Activated naive CD4-positive, alpha-beta T cell treated with anti-CD3 and anti-CD28 coated beads for 36 hours (primary cell): ENCODE measurements at regions not wholly inside any gene's neighbourhood (a gene's known extent, or its start where the extent isn't known, plus 50 kb on each side); places are given as distances from the start of the nearest gene placed in this dataset.

Source experiments
- CTCF ChIA-PET: fragments of 350-600 bp; sonication (Branson Sonifier 250); formaldehyde crosslinking; loops from one replicate; lab custom pipeline; 2021; ENCODE audit warnings: antibody characterized with exemption; lab: Charles Lee
- DNase-seq: peaks from one replicate; pipeline ENCODE4 v3.0.0-alpha.2; 2020
- H3K27ac Mint-ChIP-seq: one replicate; pipeline ENCODE4 v1.8.0; 2021; ENCODE audit warnings: mild to moderate bottlenecking, mixed read lengths
- H3K27me3 Mint-ChIP-seq: one replicate; pipeline ENCODE4 v1.8.0; 2021; ENCODE audit warnings: low read depth, mixed read lengths
- H3K36me3 Mint-ChIP-seq: one replicate; pipeline ENCODE4 v1.8.0; 2021; ENCODE audit warnings: low read depth, mixed read lengths
- H3K4me1 Mint-ChIP-seq: one replicate; pipeline ENCODE4 v1.8.0; 2021; ENCODE audit warnings: low read depth, mixed read lengths
- H3K4me3 Mint-ChIP-seq: one replicate; pipeline ENCODE4 v1.8.0; 2021; ENCODE audit warnings: mild to moderate bottlenecking, moderate library complexity, mixed read lengths
- H3K9me3 Mint-ChIP-seq: one replicate; pipeline ENCODE4 v1.8.0; 2021; ENCODE audit warnings: mixed read lengths
- intact Hi-C: fragments of 100-400 bp; cut with micrococcal nuclease; formaldehyde crosslinking; loops from one replicate; pipeline ENCODE4 v1.15.1; 2023

DNA sequence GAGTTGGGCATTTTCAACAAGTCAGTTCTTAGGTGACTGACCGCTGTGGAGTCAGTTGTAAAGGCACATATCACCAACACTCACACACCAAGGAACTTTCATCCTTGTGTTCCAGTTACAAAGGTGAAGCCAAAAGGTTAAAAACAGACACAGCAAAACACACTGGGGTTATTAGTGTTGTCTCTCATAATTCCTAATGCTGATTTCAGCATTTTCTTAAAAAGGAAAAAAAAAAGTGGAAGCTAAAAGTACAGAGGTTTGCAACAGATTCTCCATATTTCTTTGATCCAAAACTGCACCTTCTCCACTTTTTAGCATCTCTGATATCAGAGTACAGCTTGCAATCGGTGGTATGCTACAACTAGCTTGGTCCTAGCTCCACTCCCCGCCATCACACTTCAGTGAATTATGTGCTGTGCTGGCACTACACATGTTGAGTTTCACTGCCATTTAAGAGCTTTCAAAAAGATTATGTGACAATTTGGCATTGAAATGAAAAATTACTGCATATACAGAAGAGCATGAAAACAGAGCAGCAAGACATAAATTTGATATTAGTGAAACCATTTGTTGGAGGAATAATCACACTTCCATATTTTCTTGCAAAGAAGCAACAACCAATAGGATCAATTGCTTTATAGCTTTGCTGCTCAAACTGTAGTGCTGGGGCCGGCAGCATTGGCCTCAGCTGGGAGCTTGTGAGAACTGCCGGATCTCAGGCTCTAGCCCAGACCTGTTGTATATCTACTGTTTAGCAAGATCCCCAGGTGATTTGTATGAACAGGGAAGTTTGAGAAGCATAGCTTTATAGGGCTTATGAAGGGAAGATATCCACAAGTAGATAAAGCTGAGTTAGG is 62.3 kb upstream of the DAPL1 start:
- no peak for DNase-seq
- Mint-ChIP-seq H3K9me3 (no peaks in the 10 kb centered on the region), H3K4me1 (no peaks in the 10 kb centered on the region), H3K4me3 (no peak overlapping the region), H3K27ac (no peak overlapping the region), H3K36me3 (no peaks in the 10 kb centered on the region), H3K27me3 (peaks cover 3% of the 10 kb centered on the region)
- CTCF ChIA-PET = interaction anchor here (1.9 kb wide), 1 partner anchor 21 kb away, joined by 7 read pairs; no protein-coding TSS in a partner anchor
- intact Hi-C loops = no loop called here

DNA sequence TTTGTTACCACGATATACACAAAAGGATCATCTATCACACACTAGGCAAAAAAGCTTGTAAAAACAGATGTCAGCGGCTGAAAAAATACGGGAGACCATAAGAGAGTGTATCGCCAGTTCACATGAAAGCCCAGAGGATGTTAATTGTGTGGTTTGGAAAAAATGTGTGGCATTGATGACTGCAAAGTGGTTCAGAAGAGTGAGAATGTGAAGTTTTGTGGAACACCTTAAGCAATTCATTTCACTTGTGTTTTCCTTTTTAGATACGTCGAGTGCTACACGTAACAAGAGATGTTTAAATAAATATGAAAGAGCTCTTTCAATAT is 61.7 kb upstream of the DAPL1 start:
- no peaks in the 10 kb centered on the region for H3K36me3 Mint-ChIP-seq
- no peaks in the 10 kb centered on the region for H3K4me1 Mint-ChIP-seq
- H3K27me3 Mint-ChIP-seq = peaks cover 3% of the 10 kb centered on the region
- CTCF ChIA-PET = interaction anchor here (0.6 to 1.9 kb wide), 2 partner anchors 20 to 132 kb away, joined by 5 to 7 read pairs; no protein-coding TSS in a partner anchor
- no peak overlapping the region for H3K27ac Mint-ChIP-seq
- intact Hi-C loops = no loop called here
- no peak overlapping the region for H3K4me3 Mint-ChIP-seq
- no peak for DNase-seq
- H3K9me3 Mint-ChIP-seq = no peaks in the 10 kb centered on the region

DNA sequence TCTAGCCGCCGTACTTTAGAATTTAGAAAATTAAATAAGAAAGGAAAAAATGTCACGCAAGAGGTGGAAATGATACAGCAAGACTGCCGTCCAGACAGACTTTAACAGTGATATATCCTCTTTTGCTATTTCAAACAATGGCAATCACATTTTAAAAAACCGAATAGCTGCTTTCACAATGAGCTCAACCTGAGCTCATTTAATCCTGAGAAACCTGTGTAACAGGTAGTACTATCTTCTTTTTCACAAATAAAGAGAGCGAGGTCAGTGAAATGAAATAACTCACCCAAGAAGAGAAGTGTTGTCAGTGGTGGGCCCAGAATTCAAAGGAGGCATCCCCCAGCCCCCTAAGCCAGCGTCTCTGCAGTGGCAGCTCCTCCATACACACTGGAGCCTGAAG is 60.7 kb upstream of the DAPL1 start:
- no peaks in the 10 kb centered on the region for H3K4me1 Mint-ChIP-seq
- H3K9me3 Mint-ChIP-seq = no peaks in the 10 kb centered on the region
- CTCF ChIA-PET = interaction anchor here (0.5 to 2.2 kb wide), 2 partner anchors 19 to 1463 kb away, joined by 3 to 8 read pairs; no protein-coding TSS in a partner anchor
- intact Hi-C loops = no loop called here
- no peaks in the 10 kb centered on the region for H3K36me3 Mint-ChIP-seq
- no peak overlapping the region for H3K27ac Mint-ChIP-seq
- H3K4me3 Mint-ChIP-seq = no peak overlapping the region
- peaks cover 3% of the 10 kb centered on the region for H3K27me3 Mint-ChIP-seq
- no peak for DNase-seq

DNA sequence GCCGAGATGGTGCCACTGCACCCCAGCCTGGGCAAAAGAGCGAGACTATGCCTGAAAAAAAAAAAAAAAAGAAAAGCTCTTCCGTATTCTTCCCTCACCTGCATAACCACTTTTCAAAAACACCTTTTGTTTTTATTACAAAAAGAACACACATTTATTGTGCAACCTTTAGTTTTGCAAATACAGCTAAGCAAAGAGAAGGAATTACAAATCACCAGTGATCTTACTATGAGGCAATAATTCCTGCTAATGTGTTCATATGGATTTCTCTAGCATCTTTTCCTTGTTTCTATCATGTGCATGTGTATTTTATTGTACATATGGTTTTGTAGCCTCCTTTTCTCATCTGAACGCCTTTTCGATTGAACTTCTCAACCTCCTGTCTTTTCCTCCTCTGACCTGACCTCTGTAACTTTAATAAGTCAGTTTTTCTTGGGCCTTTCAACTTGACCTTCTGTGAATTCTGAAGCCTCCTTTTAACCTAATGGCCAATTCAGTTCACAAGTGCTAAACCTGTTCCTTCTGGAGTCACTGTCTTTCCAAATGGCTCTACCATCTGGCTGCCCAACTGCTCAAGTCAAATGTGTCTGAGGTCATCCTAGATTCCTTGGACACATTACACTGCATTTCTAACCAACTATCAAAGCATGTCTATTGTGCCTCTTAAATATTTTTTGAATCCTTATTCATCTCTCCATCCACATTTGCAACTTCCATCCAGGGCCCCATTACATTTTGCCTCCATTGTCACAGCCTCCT is 59.1 kb upstream of the DAPL1 start:
- CTCF ChIA-PET = interaction anchor here (0.7 to 2.2 kb wide), 2 partner anchors 18 to 34 kb away, joined by 5 to 8 read pairs; no protein-coding TSS in a partner anchor
- Mint-ChIP-seq H3K27ac (no peak overlapping the region), H3K4me1 (no peaks in the 10 kb centered on the region), H3K4me3 (no peak overlapping the region), H3K9me3 (no peaks in the 10 kb centered on the region), H3K27me3 (peaks cover 3% of the 10 kb centered on the region), H3K36me3 (no peaks in the 10 kb centered on the region)
- DNase-seq = no peak
- intact Hi-C loops = no loop called here

DNA sequence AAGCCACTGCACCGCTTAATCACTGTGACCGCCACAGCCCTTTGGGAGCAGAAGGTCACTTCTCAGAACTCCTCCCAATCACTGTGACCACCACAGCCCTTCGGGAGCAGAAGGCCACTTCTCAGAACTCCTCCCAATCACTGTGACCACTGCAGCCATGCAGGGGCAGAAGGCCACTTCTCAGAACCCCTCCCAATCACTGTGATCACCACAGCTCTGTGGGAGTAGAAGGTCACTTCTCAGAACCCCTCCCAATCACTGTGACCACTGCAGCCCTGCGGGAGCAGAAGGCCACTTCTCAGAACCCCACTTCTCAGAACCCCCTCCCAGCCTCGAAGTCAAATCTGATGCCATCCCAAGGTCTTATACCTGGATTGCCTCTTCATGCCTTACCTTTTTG is 56.8 kb upstream of the DAPL1 start:
- Mint-ChIP-seq H3K36me3 (no peaks in the 10 kb centered on the region), H3K9me3 (no peaks in the 10 kb centered on the region), H3K27ac (no peak overlapping the region), H3K4me3 (no peak overlapping the region), H3K27me3 (peaks cover 1% of the 10 kb centered on the region), H3K4me1 (no peaks in the 10 kb centered on the region)
- intact Hi-C loops = no loop called here
- no peak for DNase-seq
- CTCF ChIA-PET = interaction anchor here (0.6 kb wide), 1 partner anchor 20 kb away, joined by 3 read pairs; no protein-coding TSS in a partner anchor

DNA sequence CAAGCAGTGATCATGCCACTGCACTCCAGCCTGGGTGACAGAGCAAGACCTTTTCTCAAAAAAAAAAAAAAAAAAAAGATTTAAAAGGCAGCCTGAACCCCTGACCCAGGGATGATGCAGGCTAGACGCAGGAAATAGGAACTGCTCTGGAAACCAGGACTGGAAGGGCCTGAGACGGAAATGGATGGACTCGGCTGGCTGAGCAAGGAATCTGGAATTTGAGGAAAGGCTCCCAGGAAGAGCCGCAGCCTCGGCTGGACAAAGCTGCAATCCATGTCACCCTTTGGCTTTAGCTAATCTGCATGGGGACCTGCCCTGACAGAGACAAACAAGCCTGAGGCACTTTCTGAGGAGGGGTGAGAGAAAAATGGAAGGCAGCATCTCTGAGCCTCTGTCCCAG is 55.0 kb upstream of the DAPL1 start:
- Mint-ChIP-seq H3K27me3 (peaks cover 1% of the 10 kb centered on the region), H3K4me1 (no peaks in the 10 kb centered on the region), H3K36me3 (no peaks in the 10 kb centered on the region), H3K4me3 (no peak overlapping the region), H3K9me3 (no peaks in the 10 kb centered on the region), H3K27ac (no peak overlapping the region)
- CTCF ChIA-PET = interaction anchor here (0.7 to 1.0 kb wide), 2 partner anchors 207 to 561 kb away, joined by 3 to 6 read pairs; no protein-coding TSS in a partner anchor
- intact Hi-C loops = loop anchor here (10.0 kb wide), 1 partner anchor 955 kb away; no protein-coding TSS in a partner anchor
- DNase-seq = no peak

DNA sequence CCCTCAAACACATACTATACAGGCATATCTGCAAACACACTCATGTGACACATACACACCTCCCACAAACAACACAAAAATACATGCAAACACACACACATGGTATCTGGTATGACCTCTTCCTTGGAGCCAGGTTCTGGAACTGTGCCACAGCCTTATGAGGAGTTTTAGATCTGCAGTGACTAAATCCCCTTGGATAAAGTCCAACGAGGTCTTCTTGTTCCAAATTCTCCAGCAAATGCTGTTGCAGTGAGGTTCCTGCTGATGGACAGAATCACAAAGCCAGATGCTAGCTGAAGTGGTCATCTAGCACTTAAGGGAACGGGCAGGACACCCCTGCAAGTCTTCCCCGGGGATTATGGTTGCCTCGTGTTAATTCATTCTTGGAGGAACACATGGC is 54.5 kb upstream of the DAPL1 start:
- intact Hi-C loops = loop anchor here (10.0 kb wide), 1 partner anchor 956 kb away; no protein-coding TSS in a partner anchor
- Mint-ChIP-seq H3K9me3 (no peaks in the 10 kb centered on the region), H3K27ac (no peak overlapping the region), H3K4me3 (no peak overlapping the region), H3K36me3 (no peaks in the 10 kb centered on the region), H3K4me1 (peaks cover 1% of the 10 kb centered on the region), H3K27me3 (peaks cover 6% of the 10 kb centered on the region)
- DNase-seq = no peak
- CTCF ChIA-PET = no interaction called here

DNA sequence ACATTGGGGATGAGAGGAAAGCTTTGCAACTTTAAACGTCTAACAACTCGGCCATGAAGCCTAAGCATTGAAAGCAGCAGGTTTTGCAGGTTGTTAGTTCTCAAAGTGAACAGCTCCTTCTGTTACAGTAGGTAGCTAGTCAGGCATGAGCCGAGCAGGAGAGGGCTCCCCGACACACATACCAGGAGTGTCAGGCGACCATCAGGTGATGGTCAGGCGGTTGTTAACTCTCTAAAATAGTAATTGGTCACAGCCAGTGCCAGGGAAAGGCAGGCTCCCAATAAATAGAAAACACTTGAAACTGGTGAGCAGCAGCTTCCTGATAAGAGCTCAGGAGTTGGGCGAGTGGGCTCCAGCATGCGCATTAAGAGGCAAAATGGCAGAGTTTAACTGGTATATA is 53.5 kb upstream of the DAPL1 start:
- CTCF ChIA-PET = interaction anchor here (0.6 kb wide), 2 partner anchors 120 to 549 kb away, joined by 3 read pairs; no protein-coding TSS in a partner anchor

DNA sequence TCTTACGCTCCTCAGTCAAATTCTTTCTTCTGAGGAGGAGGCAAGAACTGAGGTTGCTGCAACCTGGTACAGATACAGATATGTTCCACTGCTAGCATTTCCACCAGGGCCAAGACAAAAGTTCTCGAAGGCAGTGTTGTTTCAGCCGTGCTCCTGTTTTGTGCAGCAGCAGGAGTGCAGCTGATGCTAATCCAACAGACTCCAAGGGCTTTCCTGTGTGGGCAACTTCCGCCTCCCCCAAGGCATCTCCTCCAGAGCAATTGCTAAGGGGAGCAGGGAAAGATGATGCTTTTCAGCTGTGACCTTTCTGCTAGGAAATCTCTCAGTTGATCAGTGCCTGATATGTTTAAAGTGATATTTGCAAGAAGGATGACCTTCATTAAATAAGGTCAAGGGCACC is 52.6 kb upstream of the DAPL1 start:
- peaks cover 21% of the 10 kb centered on the region for H3K27me3 Mint-ChIP-seq
- CTCF ChIA-PET = interaction anchor here (4.4 kb wide), 1 partner anchor 12 kb away, joined by 25 read pairs; no protein-coding TSS in a partner anchor
- DNase-seq = no peak
- H3K27ac Mint-ChIP-seq = no peak overlapping the region
- no peak overlapping the region for H3K4me3 Mint-ChIP-seq
- no peaks in the 10 kb centered on the region for H3K9me3 Mint-ChIP-seq
- intact Hi-C loops = loop anchor here (10.0 kb wide), 1 partner anchor 958 kb away; no protein-coding TSS in a partner anchor
- H3K36me3 Mint-ChIP-seq = no peaks in the 10 kb centered on the region
- peaks cover 1% of the 10 kb centered on the region for H3K4me1 Mint-ChIP-seq

More for the DNA sequence above, 53.5 kb upstream of the DAPL1 start:
- DNase-seq = no peak
- Mint-ChIP-seq H3K4me1 (peaks cover 1% of the 10 kb centered on the region), H3K36me3 (no peaks in the 10 kb centered on the region), H3K27me3 (peaks cover 14% of the 10 kb centered on the region), H3K4me3 (no peak overlapping the region), H3K9me3 (no peaks in the 10 kb centered on the region), H3K27ac (no peak overlapping the region)
- intact Hi-C loops = loop anchor here (10.0 kb wide), 1 partner anchor 957 kb away; no protein-coding TSS in a partner anchor

DNA sequence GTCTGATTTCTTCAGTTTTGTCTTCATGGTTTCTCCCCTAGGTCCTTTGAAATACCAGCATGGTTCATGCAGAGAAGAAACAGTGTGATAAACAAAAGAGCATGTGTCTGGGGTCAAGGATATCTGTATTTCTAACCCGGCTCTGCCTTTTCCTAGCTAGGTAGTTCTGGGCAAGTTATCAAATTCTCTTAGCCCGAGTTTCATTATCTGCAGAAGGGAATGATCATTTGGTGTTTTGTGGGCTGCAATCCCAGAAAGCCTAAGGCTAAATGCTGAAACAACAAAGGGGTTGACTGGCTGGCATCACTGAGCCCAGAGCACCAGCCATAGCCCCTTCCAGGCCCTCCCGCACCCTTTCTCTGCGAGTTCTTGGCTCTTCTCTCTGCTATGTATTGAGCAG is 51.7 kb upstream of the DAPL1 start:
- Mint-ChIP-seq H3K4me1 (peaks cover 1% of the 10 kb centered on the region), H3K9me3 (no peaks in the 10 kb centered on the region), H3K4me3 (no peak overlapping the region), H3K27ac (no peak overlapping the region), H3K27me3 (peaks cover 23% of the 10 kb centered on the region), H3K36me3 (no peaks in the 10 kb centered on the region)
- intact Hi-C loops = loop anchor here (10.0 kb wide), 1 partner anchor 959 kb away; no protein-coding TSS in a partner anchor
- CTCF ChIA-PET = interaction anchor here (1.3 to 4.4 kb wide), 4 partner anchors 11 to 719 kb away, joined by 3 to 26 read pairs (median 20); no protein-coding TSS in a partner anchor
- no peak for DNase-seq

DNA sequence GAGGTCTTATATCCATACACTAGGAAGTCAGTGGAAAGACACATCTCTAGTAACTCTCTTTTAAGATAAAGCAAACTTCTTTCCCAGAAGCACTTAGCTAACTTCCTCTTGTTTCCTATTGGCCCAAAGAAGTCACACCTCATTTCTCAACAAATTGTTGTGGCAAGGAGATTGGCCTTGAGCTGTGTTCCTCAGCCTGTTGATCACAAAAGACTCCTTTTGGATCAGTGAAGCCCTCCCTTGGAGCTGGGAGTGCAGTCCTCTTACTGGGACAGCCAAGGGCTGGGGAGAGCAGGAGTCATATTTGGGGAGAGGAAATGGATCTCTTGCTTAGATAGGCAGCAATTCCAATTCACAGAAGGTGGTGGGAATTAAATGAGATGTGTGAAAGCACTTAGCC is 51.2 kb upstream of the DAPL1 start:
- CTCF ChIA-PET = interaction anchor here (0.6 to 4.4 kb wide), 5 partner anchors 11 to 719 kb away, joined by 3 to 26 read pairs (median 15); no protein-coding TSS in a partner anchor
- intact Hi-C loops = loop anchor here (2.0 to 10.0 kb wide), 2 partner anchors 719 to 959 kb away; no protein-coding TSS in a partner anchor
- no peaks in the 10 kb centered on the region for H3K36me3 Mint-ChIP-seq
- no peak overlapping the region for H3K27ac Mint-ChIP-seq
- no peak overlapping the region for H3K4me3 Mint-ChIP-seq
- no peak for DNase-seq
- no peaks in the 10 kb centered on the region for H3K9me3 Mint-ChIP-seq
- H3K4me1 Mint-ChIP-seq = peaks cover 1% of the 10 kb centered on the region
- H3K27me3 Mint-ChIP-seq = peaks cover 24% of the 10 kb centered on the region
